Right ventricle myocardium inferior (tissue), 1 donor: ENCODE measurements at regions not wholly inside any gene's neighbourhood (a gene's known extent, or its start where the extent isn't known, plus 50 kb on each side); places are given as distances from the start of the nearest gene placed in this dataset.
A peak's percentile ranks its signal among the peaks of the same experiment; 100 is the strongest.
"Not testable (repeated sequence)": the region's sequence is repeated elsewhere in the genome, so short reads cannot be mapped to it uniquely, and the experiment has no call there.

ENCODE experiments used
- ATAC-seq: fragments of 200-7000 bp; cut with Tn5 transposase; one replicate; pipeline ENCODE4 v1.9.1; 2020; ENCODE audit warnings: mild to moderate bottlenecking, moderate library complexity
- DNase-seq: peaks from one replicate; pipeline ENCODE4 v3.0.0; 2021; ENCODE audit errors: missing footprints
- intact Hi-C: fragments of 100-400 bp; cut with DNase I; formaldehyde crosslinking; loops from one replicate; pipeline ENCODE4 v1.11.0; 2022
- donor health status: DM: no; HTN: yes; CAD: no; lungs with severe emphysema.

GRCh38 chr14:29982171-29982570 lies 54.5 kb upstream of the PRKD1 start:
- DNase-seq, result no peak
- ATAC-seq, result no peak
- intact Hi-C loops, result no loop called here

GRCh38 chr14:29982993-29983392 lies 55.3 kb upstream of the PRKD1 start:
- intact Hi-C loops, result no loop called here
- ATAC-seq (no peak), DNase-seq (no peak)

GRCh38 chr14:29990344-29990857 lies 62.8 kb upstream of the PRKD1 start:
- intact Hi-C loops, DNase-seq, ATAC-seq: not testable (repeated sequence)

- intact Hi-C loops, result no loop called here
- DNase-seq, result no peak
Observed at GRCh38 chr14:29990993-29991392, 63.3 kb upstream of the PRKD1 start.

GRCh38 chr14:29993143-29993542 lies 65.5 kb upstream of the PRKD1 start:
- intact Hi-C loops, result no loop called here
- DNase-seq (no peak), ATAC-seq (no peak)

More at GRCh38 chr14:29990993-29991392, 63.3 kb upstream of the PRKD1 start:
- ATAC-seq, result no peak

DNA sequence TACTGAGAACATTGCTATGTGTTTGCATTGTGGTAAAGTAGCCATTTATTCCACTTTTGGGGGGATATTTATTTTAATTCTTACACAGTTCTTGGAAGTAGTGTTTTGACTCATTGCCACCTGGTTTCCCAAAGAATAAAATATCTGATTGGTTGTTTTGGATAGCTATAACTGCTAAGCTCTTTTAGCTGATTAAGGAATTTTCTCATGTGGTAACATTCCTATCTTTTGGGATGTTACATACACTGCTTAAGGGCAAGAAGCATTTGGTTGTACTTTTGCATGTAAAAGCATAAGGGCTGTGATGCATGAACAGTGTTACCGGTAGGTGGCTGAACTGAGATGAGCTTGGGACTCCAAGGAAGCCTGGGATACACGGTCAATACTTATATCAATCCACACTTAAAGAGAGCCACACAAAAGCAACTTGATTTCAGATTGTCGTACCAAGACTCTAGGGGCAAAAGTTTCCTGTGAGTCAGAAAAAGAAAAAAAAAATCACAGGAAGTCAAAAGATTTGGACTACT lies 71.4 kb upstream of the PRKD1 start:
- intact Hi-C loops, result no loop called here
- ATAC-seq (no peak), DNase-seq (no peak)

DNA sequence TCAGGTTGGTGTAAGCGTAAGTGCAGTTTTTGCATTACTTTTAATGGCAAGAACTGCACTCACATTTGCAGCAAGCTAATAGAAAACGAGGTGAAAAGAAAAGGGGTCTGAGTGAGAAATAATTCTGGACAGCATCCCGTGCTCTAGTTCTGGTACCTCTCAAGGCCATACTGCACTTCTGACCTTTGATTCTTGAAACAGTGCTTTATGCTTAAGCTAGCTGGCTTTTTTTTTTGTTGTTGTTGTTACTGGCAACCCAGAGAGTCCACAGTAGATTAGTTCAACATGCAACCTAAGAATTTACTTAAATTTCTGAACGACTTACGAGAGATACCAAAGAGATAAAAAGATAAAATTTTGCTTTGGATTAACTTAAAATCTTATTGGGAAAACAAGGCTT lies 75.2 kb upstream of the PRKD1 start:
- ATAC-seq, result no peak
- DNase-seq, result no peak
- intact Hi-C loops, result loop anchor here (10.0 kb wide), 1 partner anchor 298 kb away; no protein-coding TSS in a partner anchor

GRCh38 chr14:30005114-30005808 lies 77.6 kb upstream of the PRKD1 start:
- DNase-seq, result no peak
- intact Hi-C loops, result loop anchor here (2.0 to 10.0 kb wide), 2 partner anchors 300 to 456 kb away; no protein-coding TSS in a partner anchor
- ATAC-seq, result peak; percentile 54

- no peak for ATAC-seq
- intact Hi-C loops, result loop anchor here (10.0 kb wide), 1 partner anchor 302 kb away; no protein-coding TSS in a partner anchor
- no peak for DNase-seq
Observed at GRCh38 chr14:30006695-30007094, 79.0 kb upstream of the PRKD1 start.

DNA sequence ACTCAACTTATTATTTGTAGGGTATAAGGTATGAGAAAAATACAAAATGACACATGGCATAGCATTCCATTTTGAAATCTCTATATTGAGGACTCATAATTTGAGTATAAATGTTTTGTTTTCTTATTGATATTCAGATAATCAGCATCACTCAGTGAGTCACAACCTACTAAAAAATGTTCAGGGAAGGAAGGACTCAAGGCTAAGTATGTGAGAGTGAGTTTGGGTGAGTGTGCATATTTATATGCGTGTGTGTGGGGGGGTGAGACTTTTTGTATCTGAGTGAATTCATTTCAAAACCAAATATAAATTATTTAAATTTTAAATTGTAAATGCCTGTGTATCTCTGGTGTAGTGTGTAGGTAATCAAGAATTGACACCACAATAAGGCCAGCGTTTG lies 87.8 kb upstream of the PRKD1 start:
- intact Hi-C loops, result no loop called here
- no peak for ATAC-seq
- no peak for DNase-seq

DNA sequence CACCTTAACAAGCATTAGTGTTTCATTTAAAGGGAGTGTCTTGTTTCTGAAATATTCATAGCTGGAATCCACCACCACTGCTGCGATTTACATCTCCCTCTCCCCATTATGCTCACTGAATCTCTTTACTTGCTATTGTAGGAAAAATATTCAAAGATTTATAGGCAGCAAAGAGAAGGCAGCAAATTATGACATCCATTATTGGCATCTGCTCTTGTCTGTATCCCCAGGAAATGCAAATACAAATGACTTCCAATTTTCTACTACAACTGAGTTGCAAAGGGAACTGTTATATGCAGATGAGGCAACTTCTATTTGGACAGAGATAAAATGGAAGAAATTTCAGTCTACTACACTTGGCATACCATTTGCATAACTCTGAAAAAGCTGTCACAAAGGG lies 88.4 kb upstream of the PRKD1 start:
- intact Hi-C loops, result no loop called here
- DNase-seq (no peak), ATAC-seq (no peak)

DNA sequence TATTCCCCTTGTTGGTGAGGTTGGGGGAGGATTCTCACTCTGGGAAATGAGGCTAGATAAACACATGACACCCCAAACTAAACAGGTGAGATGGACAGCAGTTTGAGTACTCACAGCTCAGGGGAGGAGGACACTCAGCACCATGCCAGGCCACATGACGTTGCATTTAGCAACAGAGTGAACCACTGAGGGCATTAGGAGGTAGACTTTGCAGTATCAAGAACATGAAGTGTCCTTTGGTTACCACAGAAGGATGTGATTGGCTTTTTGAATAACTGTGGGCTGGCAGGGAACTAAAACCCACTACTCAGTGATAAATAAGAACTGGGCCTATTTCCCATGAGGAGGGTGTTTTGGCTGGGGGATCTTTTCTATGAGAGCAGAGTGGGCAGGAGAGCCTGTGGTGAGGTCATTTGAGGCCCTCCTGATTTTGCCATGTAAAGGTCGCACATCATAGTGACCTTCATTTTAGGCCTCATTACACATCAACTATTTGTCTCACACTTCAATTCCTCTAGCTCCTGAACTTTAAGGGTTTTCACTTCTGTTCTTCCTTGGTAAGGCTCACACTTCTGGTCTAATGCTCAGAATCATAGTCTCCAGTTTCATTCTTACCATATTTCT lies 89.8 kb upstream of the PRKD1 start:
- intact Hi-C loops, result no loop called here
- DNase-seq (no peak), ATAC-seq (no peak)

GRCh38 chr14:30020271-30020670 lies 92.6 kb upstream of the PRKD1 start:
- no peak for ATAC-seq
- no peak for DNase-seq
- intact Hi-C loops, result no loop called here

DNA sequence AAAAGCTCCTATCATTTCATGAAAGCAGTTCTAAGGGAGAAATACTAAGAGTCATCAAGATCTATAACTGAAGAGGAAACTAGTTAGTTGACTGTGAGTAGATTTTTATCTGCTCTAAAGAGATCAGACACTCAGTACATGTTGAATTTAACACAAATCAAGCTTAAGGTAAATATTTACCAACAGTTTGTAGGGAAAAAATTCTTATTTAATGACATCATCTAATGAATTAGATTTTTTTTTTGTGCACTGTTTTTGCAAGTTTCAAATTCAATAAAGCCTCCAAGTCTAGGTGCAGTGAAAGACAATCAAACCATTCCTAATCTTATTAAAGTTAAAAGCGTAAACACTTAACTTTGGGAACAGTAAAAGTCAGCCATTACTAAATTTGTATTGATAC lies 93.0 kb upstream of the PRKD1 start:
- DNase-seq (no peak), ATAC-seq (no peak)
- intact Hi-C loops, result no loop called here

DNA sequence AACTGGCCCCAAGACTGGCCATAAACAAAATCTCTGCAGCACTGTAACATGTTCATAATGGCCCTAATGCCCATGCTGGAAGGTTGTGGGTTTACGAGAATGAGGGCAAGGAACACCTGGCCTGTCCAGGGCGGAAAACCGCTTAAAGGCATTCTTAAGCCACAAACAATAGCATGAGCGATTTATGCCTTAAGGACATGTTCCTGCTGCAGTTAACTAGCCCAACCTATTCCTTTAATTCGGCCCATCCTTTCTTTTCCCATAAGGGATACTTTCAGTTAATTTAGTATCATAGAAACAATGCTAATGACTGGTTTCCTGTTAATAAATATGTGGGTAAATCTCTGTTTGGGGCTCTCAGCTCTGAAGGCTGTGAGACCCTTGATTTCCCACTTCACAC lies 95.7 kb upstream of the PRKD1 start:
- ATAC-seq, intact Hi-C loops, DNase-seq: not testable (repeated sequence)

GRCh38 chr14:30034152-30034551 lies 106.5 kb upstream of the PRKD1 start:
- intact Hi-C loops, result no loop called here
- DNase-seq, result no peak
- no peak for ATAC-seq

GRCh38 chr14:30035361-30035760 lies 107.7 kb upstream of the PRKD1 start:
- intact Hi-C loops, result no loop called here
- DNase-seq (no peak), ATAC-seq (no peak)

- DNase-seq, result no peak
- no peak for ATAC-seq
- intact Hi-C loops, result no loop called here
Observed at GRCh38 chr14:30045720-30046119, 118.1 kb upstream of the PRKD1 start.

- intact Hi-C loops, result no loop called here
- ATAC-seq, result no peak
- no peak for DNase-seq
Observed at GRCh38 chr14:30053103-30053502, 125.5 kb upstream of the PRKD1 start.

- intact Hi-C loops, result no loop called here
- no peak for ATAC-seq
- DNase-seq, result no peak
Observed at GRCh38 chr14:30054201-30054600, 126.6 kb upstream of the PRKD1 start.
